Endothelial cell of umbilical vein (primary cell): ENCODE measurements at regions not wholly inside any gene's neighbourhood (a gene's known extent, or its start where the extent isn't known, plus 50 kb on each side); places are given as distances from the start of the nearest gene placed in this dataset.

Experiments used
- BruUV-seq: library from RNA; stranded (reverse); fragments of 400-500 nt; replicated peaks from 2 replicates; lab custom pipeline; 2021; lab: Mats Ljungman, UMichigan
- CTCF ChIA-PET: fragments of 300-600, 350-600 bp; sonication (Branson Sonifier 250); formaldehyde crosslinking; loops from one replicate; lab custom pipeline; 2021; ENCODE audit warnings: antibody characterized with exemption, inconsistent platforms; lab: Charles Lee
- POLR2A ChIA-PET: fragments of 300-600, 350-600 bp; sonication (Branson Sonifier 250); formaldehyde crosslinking; loops from one replicate; lab custom pipeline; 2021; ENCODE audit warnings: antibody characterized with exemption, inconsistent platforms; lab: Charles Lee
- DNase-seq: peaks from one replicate; pipeline ENCODE4 v3.0.0-alpha.2; 2011; ENCODE audit warnings: low read depth, low spot score
- FAIRE-seq: peaks from 2 replicates; lab custom pipeline; 2011; peaks lifted over from hg19 to GRCh38; lab: Jason Lieb, UNC
- H2AFZ ChIP-seq: 2 replicates; pipeline ENCODE4 v1.6.0; 2012; ENCODE audit warnings: low read depth, low read length, control low read depth, inconsistent platforms
- H3K27ac ChIP-seq: 2 replicates; pipeline ENCODE4 v1.5.1; 2011; ENCODE audit warnings: low read depth, mild to moderate bottlenecking, control low read depth, low read length, moderate library complexity; ENCODE audit not compliant: insufficient read depth
- H3K27me3 ChIP-seq, 2 experiments: 2 replicates each; pipeline versions ENCODE4 v1.6.0 to v1.6.1; 2011; ENCODE audit warnings: low read length in 2 of 2, mixed read lengths in 1 of 2; ENCODE audit not compliant: control insufficient read depth in 2 of 2, insufficient read depth in 2 of 2
- H3K36me3 ChIP-seq, 2 experiments: 2 replicates in 1 of 2; 3 replicates in 1 of 2; pipeline ENCODE4 v1.5.1; 2011; ENCODE audit warnings: low read length in 2 of 2, mild to moderate bottlenecking in 1 of 2, moderate library complexity in 1 of 2; ENCODE audit not compliant: control insufficient read depth in 2 of 2, insufficient read depth in 2 of 2; ENCODE audit errors: extremely low read depth in 1 of 2
- H3K4me1 ChIP-seq: 3 replicates; pipeline ENCODE4 v1.5.1; 2011; ENCODE audit warnings: mild to moderate bottlenecking, low read length; ENCODE audit not compliant: control insufficient read depth, insufficient read depth; ENCODE audit errors: extremely low read depth
- H3K4me2 ChIP-seq: 2 replicates; pipeline ENCODE4 v1.6.1; 2011; ENCODE audit warnings: low read length, control low read depth, mixed read lengths; ENCODE audit not compliant: insufficient read depth
- H3K4me3 ChIP-seq, 3 experiments: fragments of 200-600 bp in 1 of 3; sonication (generic), shearing (Covaris generic) in 1 of 3; replicated peaks in 1 of 3; 2 replicates each; pipeline ENCODE4 v1.5.1; 2011 to 2016; ENCODE audit warnings: control low read depth in 3 of 3, low read length in 3 of 3, mild to moderate bottlenecking in 2 of 3, inconsistent platforms in 1 of 3, low read depth in 1 of 3, moderate library complexity in 1 of 3; ENCODE audit not compliant: insufficient read depth in 1 of 3
- H3K79me2 ChIP-seq: 2 replicates; pipeline ENCODE4 v1.6.0; 2012; ENCODE audit warnings: low read length, inconsistent platforms; ENCODE audit not compliant: control insufficient read depth, insufficient read depth
- H3K9ac ChIP-seq: replicated peaks from 2 replicates; pipeline ENCODE3; 2011; ENCODE audit warnings: low read length, control low read depth; ENCODE audit not compliant: insufficient read depth; ENCODE audit errors: extremely low read depth
- H3K9me1 ChIP-seq: replicated peaks from 3 replicates; pipeline ENCODE4 v1.6.0; 2011; ENCODE audit warnings: mild to moderate bottlenecking, low read length; ENCODE audit not compliant: control insufficient read depth, insufficient read depth; ENCODE audit errors: extremely low read depth
- H3K9me3 ChIP-seq: replicated peaks from 2 replicates; pipeline ENCODE4 v1.5.1; 2012; ENCODE audit warnings: low read length, inconsistent platforms; ENCODE audit not compliant: control insufficient read depth, insufficient read depth
- H4K20me1 ChIP-seq: replicated peaks from 2 replicates; pipeline ENCODE3; 2011; ENCODE audit warnings: mild to moderate bottlenecking, low read length; ENCODE audit not compliant: control insufficient read depth, insufficient read depth; ENCODE audit errors: extremely low read depth
- EZH2 ChIP-seq: IDR thresholded peaks from 2 replicates; pipeline ENCODE4 v1.6.1; 2012; ENCODE audit warnings: borderline replicate concordance, low read depth, mild to moderate bottlenecking, moderate library complexity, low read length, inconsistent platforms; ENCODE audit not compliant: severe bottlenecking
- FOS ChIP-seq: IDR thresholded peaks from 2 replicates; pipeline ENCODE4 v1.6.1; 2011; ENCODE audit warnings: mild to moderate bottlenecking, low read length, moderate library complexity, borderline replicate concordance; ENCODE audit not compliant: insufficient read depth
- GATA2 ChIP-seq: IDR thresholded peaks from 2 replicates; pipeline ENCODE4 v1.7.0; 2011; ENCODE audit warnings: low read depth, mild to moderate bottlenecking, moderate library complexity, mixed read lengths, low read length; ENCODE audit not compliant: insufficient read length, insufficient read depth
- JUN ChIP-seq: IDR thresholded peaks from 2 replicates; pipeline ENCODE4 v1.6.1; 2011; ENCODE audit warnings: borderline replicate concordance, low read depth; ENCODE audit not compliant: insufficient read length, insufficient read depth
- MYC ChIP-seq: IDR thresholded peaks from one replicate; pipeline ENCODE4 v1.6.1; 2011; ENCODE audit warnings: mild to moderate bottlenecking, low read depth, low read length
- POLR2A ChIP-seq: IDR thresholded peaks from 2 replicates; pipeline ENCODE4 v1.6.1; 2012; ENCODE audit warnings: low read depth, mild to moderate bottlenecking, control low read depth, low read length
- POLR2AphosphoS5 ChIP-seq: IDR thresholded peaks from 2 replicates; pipeline ENCODE4 v1.6.1; 2012; ENCODE audit warnings: low read depth, mild to moderate bottlenecking, control low read depth, low read length, moderate library complexity; ENCODE audit not compliant: insufficient read depth
- dilution Hi-C: fragments of 300-500 bp; cut with MboI; formaldehyde crosslinking; loops from one replicate; pipeline ENCODE4 v1.15.0; 2019; ENCODE audit warnings: low sequenced_read_pairs; ENCODE audit not compliant: extremely low pct_ligation_motif_present
- intact Hi-C: fragments of 100-400 bp; cut with micrococcal nuclease; formaldehyde crosslinking; loops from one replicate; pipeline ENCODE4 v1.10.0; 2022
- TF ChIP-seq, protein P1 (sequence below), 2 donors: IDR thresholded peaks; 1 replicate in 1 of 2; 2 replicates in 1 of 2; pipeline ENCODE4 v1.5.1; 2011; ENCODE audit warnings: low read length in 2 of 2, mild to moderate bottlenecking in 2 of 2, moderate library complexity in 2 of 2, control low read depth in 1 of 2, inconsistent platforms in 1 of 2, low read depth in 1 of 2; ENCODE audit not compliant: insufficient read depth in 1 of 2; ENCODE audit errors: extremely low read depth in 1 of 2
- TF ChIP-seq, protein P2 (sequence below): IDR thresholded peaks from 2 replicates; pipeline ENCODE4 v1.6.1; 2011; ENCODE audit not compliant: insufficient read depth, insufficient read length

GRCh38 chr2:51510303-51510702 lies 478.4 kb upstream of the NRXN1 start:
- BruUV-seq: no TSS peak
- intact Hi-C loops: no loop called here
- H4K20me1 ChIP-seq: no peaks in the 10 kb centered on the region
- H3K79me2 ChIP-seq: no peaks in the 10 kb centered on the region
- peaks cover 13% of the 10 kb centered on the region for H3K4me1 ChIP-seq
- peak overlapping the region; percentile 58 for H2AFZ ChIP-seq
- TF ChIP-seq POLR2AphosphoS5: no peak
- no peak for TF ChIP-seq GATA2
- TF ChIP-seq POLR2A: no peak
- no peak for TF ChIP-seq JUN
- TF ChIP-seq MYC: no peak
- TF ChIP-seq, protein P1, sequence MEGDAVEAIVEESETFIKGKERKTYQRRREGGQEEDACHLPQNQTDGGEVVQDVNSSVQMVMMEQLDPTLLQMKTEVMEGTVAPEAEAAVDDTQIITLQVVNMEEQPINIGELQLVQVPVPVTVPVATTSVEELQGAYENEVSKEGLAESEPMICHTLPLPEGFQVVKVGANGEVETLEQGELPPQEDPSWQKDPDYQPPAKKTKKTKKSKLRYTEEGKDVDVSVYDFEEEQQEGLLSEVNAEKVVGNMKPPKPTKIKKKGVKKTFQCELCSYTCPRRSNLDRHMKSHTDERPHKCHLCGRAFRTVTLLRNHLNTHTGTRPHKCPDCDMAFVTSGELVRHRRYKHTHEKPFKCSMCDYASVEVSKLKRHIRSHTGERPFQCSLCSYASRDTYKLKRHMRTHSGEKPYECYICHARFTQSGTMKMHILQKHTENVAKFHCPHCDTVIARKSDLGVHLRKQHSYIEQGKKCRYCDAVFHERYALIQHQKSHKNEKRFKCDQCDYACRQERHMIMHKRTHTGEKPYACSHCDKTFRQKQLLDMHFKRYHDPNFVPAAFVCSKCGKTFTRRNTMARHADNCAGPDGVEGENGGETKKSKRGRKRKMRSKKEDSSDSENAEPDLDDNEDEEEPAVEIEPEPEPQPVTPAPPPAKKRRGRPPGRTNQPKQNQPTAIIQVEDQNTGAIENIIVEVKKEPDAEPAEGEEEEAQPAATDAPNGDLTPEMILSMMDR (IDR thresholded peaks at IDR 0.05; ENCODE audit: extremely low read depth in 1 of 2, insufficient read depth in 1 of 2, low read depth in 1 of 2, low read length in 2 of 2): no peak
- TF ChIP-seq FOS: no peak
- TF ChIP-seq, protein P2, sequence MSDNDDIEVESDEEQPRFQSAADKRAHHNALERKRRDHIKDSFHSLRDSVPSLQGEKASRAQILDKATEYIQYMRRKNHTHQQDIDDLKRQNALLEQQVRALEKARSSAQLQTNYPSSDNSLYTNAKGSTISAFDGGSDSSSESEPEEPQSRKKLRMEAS: no peak
- TF ChIP-seq EZH2: no peak
- CTCF ChIA-PET: no interaction called here
- dilution Hi-C loops: no loop called here
- POLR2A ChIA-PET: no interaction called here
- H3K4me3 ChIP-seq: no peak overlapping the region
- DNase-seq (peak; percentile 27), FAIRE-seq (no peak)
- H3K4me2 ChIP-seq: no peak overlapping the region
- no peaks in the 10 kb centered on the region for H3K27me3 ChIP-seq
- H3K9me1 ChIP-seq: no peaks in the 10 kb centered on the region
- H3K27ac ChIP-seq: no peak overlapping the region
- H3K36me3 ChIP-seq: no peaks in the 10 kb centered on the region
- no peaks in the 10 kb centered on the region for H3K9me3 ChIP-seq
- no peak overlapping the region for H3K9ac ChIP-seq
